Stomach (tissue), 8 donors: ENCODE measurements at regions not wholly inside any gene's neighbourhood (a gene's known extent, or its start where the extent isn't known, plus 50 kb on each side); places are given as distances from the start of the nearest gene placed in this dataset.

Experiments
- DNase-seq, 2 donors: peaks; one replicate each; pipeline versions ENCODE4 v3.0.0 to v3.0.0-alpha.2; 2013 to 2019
- H3K27ac ChIP-seq, 5 donors: fragments of 200-600 bp in 4 of 5; sonication (generic) in 4 of 5; one replicate each; pipeline ENCODE4 v1.5.1; 2013 to 2019; ENCODE audit warnings: mild to moderate bottlenecking in 1 of 5, moderate library complexity in 1 of 5
- H3K27me3 ChIP-seq, 3 donors: fragments of 200-600 bp; sonication (generic); one replicate each; pipeline ENCODE4 v1.5.1; 2017 to 2019; ENCODE audit warnings: mixed run types in 1 of 3
- H3K36me3 ChIP-seq, 4 donors: fragments of 200-600 bp; sonication (generic); 1 replicate in 3 of 4; 2 replicates in 1 of 4; pipeline ENCODE4 v1.5.1; 2016 to 2019
- H3K4me1 ChIP-seq, 4 donors: fragments of 200-600 bp; sonication (generic); one replicate each; pipeline ENCODE4 v1.5.1; 2016 to 2019
- H3K4me3 ChIP-seq, 4 donors: fragments of 200-600 bp; sonication (generic) in 3 of 4; one replicate each; pipeline ENCODE4 v1.5.1; 2016 to 2019; ENCODE audit warnings: mild to moderate bottlenecking in 1 of 4
- H3K9me3 ChIP-seq, 4 donors: fragments of 200-600 bp; sonication (generic); one replicate each; pipeline ENCODE4 v1.5.1; 2016 to 2019
- EP300 ChIP-seq: sonication (generic); formaldehyde crosslinking; IDR thresholded peaks from one replicate; pipeline ENCODE4 v1.6.1; 2017; ENCODE audit warnings: antibody characterized with exemption
- POLR2A ChIP-seq, 4 donors: fragments of 450-650 bp; IDR thresholded peaks; one replicate each; pipeline ENCODE4 v1.6.1; 2016; ENCODE audit warnings: antibody characterized with exemption in 4 of 4, control low read depth in 2 of 4, mild to moderate bottlenecking in 1 of 4, moderate library complexity in 1 of 4
- POLR2AphosphoS5 ChIP-seq, 3 donors: sonication (generic); formaldehyde crosslinking; IDR thresholded peaks; one replicate each; pipeline ENCODE4 v1.6.1; 2016; ENCODE audit warnings: antibody characterized with exemption in 3 of 3
- WGBS, 5 donors: extraction: QIAGEN DNeasy Blood & Tissue Kit in 3 of 5; methylation state at CpG; one replicate each; pipeline versions ENCODE4 v1.1.5 to v1.1.7; 2013 to 2018; 5-methylcytosine and 5-hydroxymethylcytosine counted together
- intact Hi-C: fragments of 100-400 bp; cut with DNase I; formaldehyde crosslinking; loops from one replicate; pipeline ENCODE4 v1.15.1; 2023; ENCODE audit warnings: low total_unique reads
- TF ChIP-seq, protein P1 (sequence below), 7 experiments: fragments of 450-650 bp in 4 of 7; fragments of 200-600 bp in 3 of 7; sonication (generic) in 3 of 7; IDR thresholded peaks; one replicate each; pipeline ENCODE4 v1.5.1; 2016 to 2019; ENCODE audit warnings: antibody characterized with exemption in 7 of 7, control low read depth in 2 of 7, mild to moderate bottlenecking in 1 of 7
- donor health status: healthy with polysubstance abuse.
- donor health status: Bipolar disorder and iron deficiency.
- donor health status: healthy.

DNA sequence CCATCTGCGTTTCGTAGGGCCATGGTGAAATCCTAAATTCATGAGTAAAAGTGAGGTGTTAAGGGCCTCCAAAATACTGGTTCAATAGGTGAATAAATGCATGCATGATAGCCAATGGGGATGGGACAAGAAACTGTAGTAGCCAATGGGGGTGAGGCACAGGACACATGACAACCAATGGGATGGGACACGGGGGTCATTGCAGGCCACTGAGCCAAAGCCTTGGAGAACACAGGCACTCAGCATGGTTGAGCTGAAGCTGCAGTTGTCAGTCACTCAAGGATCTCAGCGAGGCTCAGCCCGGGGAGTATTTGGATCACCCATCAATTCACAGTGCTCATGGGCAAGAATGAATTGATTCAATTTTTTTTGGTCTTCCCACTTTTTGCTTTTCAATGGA is 156.5 kb downstream of the ACTR3 start:
- TF ChIP-seq EP300 (no peak), POLR2A (IDR thresholded peaks at IDR 0.05) (no peak), POLR2AphosphoS5 (IDR thresholded peaks at IDR 0.05) (no peak)
- TF ChIP-seq, protein P1, sequence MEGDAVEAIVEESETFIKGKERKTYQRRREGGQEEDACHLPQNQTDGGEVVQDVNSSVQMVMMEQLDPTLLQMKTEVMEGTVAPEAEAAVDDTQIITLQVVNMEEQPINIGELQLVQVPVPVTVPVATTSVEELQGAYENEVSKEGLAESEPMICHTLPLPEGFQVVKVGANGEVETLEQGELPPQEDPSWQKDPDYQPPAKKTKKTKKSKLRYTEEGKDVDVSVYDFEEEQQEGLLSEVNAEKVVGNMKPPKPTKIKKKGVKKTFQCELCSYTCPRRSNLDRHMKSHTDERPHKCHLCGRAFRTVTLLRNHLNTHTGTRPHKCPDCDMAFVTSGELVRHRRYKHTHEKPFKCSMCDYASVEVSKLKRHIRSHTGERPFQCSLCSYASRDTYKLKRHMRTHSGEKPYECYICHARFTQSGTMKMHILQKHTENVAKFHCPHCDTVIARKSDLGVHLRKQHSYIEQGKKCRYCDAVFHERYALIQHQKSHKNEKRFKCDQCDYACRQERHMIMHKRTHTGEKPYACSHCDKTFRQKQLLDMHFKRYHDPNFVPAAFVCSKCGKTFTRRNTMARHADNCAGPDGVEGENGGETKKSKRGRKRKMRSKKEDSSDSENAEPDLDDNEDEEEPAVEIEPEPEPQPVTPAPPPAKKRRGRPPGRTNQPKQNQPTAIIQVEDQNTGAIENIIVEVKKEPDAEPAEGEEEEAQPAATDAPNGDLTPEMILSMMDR (IDR thresholded peaks at IDR 0.05) = no peak
- Histone ChIP-seq H3K4me3 (no peak overlapping the region), H3K36me3 (no peaks in the 10 kb centered on the region), H3K27ac (no peak overlapping the region), H3K9me3 (no peaks in the 10 kb centered on the region), H3K4me1 (no peaks in the 10 kb centered on the region), H3K27me3 (no peaks in the 10 kb centered on the region)
- DNase-seq = no peak
- WGBS, 5 donors = 78 to 87% (median 80%) methylated on average over 5 of the region's 5 CpGs
- intact Hi-C loops = no loop called here

DNA sequence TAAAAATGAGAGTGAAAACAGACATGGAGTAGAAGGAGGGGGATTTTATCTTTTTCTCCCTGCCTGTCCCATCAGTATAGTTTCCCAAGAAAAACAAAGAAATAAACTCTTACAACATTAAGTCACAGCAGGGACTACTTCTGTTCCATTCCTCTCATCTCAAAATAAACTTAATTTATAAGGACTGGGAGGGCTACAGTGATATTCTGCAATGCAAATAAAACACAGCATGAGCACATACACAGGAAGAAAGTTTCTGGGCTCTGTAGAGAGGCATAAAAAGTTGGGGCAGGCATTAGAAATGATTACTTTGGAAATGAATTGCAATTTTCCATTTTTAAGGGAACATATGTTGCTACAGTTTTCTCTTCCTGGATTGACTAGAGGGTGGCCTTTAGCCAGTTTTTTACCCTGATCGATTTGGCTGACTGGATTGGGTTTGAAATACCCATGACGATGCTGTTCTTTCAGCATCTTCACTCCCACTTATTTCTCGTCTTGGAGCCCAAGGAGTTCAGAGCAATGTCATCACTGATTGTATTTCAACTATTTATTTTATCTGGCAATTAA is 157.1 kb downstream of the ACTR3 start:
- H3K36me3 ChIP-seq = no peaks in the 10 kb centered on the region
- TF ChIP-seq POLR2A (IDR thresholded peaks at IDR 0.05) (no peak), EP300 (no peak), POLR2AphosphoS5 (IDR thresholded peaks at IDR 0.05) (no peak)
- TF ChIP-seq, protein P1 (IDR thresholded peaks at IDR 0.05) = no peak
- no peak overlapping the region for H3K27ac ChIP-seq
- no peak overlapping the region for H3K4me3 ChIP-seq
- H3K4me1 ChIP-seq = no peaks in the 10 kb centered on the region
- intact Hi-C loops = no loop called here
- H3K9me3 ChIP-seq = no peaks in the 10 kb centered on the region
- DNase-seq = no peak
- 68 to 88% (median 84%) methylated on average over 3 of the region's 3 CpGs for WGBS, 5 donors
- no peaks in the 10 kb centered on the region for H3K27me3 ChIP-seq

DNA sequence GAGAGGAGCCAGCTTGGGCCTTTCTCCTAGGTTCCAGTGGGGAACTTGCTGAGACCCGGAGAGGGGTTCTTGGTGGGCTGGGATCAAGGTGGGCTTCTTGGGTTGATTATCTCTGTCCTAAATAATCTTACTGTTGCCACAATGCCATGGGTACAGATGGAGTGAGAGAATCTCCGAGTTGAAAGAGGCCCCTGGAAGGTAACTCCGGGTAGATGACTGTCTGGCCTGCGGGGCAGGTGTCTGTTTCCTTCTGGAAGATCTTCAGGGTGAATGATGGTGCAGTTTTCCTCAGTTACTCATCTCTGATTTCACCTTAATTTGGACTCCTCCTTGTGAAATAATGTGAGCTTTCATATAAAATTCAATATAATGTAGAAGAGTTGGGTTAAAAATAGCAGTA is 159.4 kb downstream of the ACTR3 start:
- no peaks in the 10 kb centered on the region for H3K4me1 ChIP-seq
- TF ChIP-seq POLR2AphosphoS5 (IDR thresholded peaks at IDR 0.05) = no peak
- TF ChIP-seq, protein P1 (IDR thresholded peaks at IDR 0.05) = no peak
- TF ChIP-seq EP300 = no peak
- no peak for TF ChIP-seq POLR2A (IDR thresholded peaks at IDR 0.05)
- intact Hi-C loops = no loop called here
- no peak for DNase-seq
- no peaks in the 10 kb centered on the region for H3K9me3 ChIP-seq
- H3K27ac ChIP-seq = no peak overlapping the region
- no peaks in the 10 kb centered on the region for H3K27me3 ChIP-seq
- no peak overlapping the region for H3K4me3 ChIP-seq
- 67 to 75% (median 71%) methylated on average over 4 of the region's 4 CpGs for WGBS, 5 donors
- no peaks in the 10 kb centered on the region for H3K36me3 ChIP-seq

DNA sequence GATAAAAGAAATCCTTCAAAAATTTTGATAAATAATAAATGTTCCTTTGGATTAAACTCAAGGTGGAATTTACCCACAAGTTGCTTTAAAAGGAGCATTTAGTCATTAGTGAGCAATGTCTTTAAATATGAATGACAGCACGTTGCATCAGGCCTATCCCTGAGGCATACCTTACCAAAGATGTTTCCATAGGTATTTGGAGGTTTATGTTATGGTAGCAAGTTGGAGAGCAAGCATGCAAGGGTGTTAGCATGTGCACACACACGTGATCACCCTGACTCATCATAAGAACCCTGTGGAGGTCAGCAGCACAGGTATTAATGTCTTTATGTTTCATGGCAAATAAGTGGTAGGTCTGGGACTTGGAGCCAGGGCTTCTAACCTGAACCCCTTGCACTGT is 159.9 kb downstream of the ACTR3 start:
- DNase-seq = no peak
- TF ChIP-seq EP300 (no peak), POLR2AphosphoS5 (IDR thresholded peaks at IDR 0.05) (no peak), POLR2A (IDR thresholded peaks at IDR 0.05) (no peak)
- TF ChIP-seq, protein P1 (IDR thresholded peaks at IDR 0.05) = no peak
- H3K4me3 ChIP-seq = no peak overlapping the region
- H3K27ac ChIP-seq = no peak overlapping the region
- WGBS, 5 donors = 60 to 83% (median 73%) methylated on average over 2 of the region's 2 CpGs
- H3K36me3 ChIP-seq = no peaks in the 10 kb centered on the region
- no peaks in the 10 kb centered on the region for H3K9me3 ChIP-seq
- H3K27me3 ChIP-seq = no peaks in the 10 kb centered on the region
- intact Hi-C loops = no loop called here
- H3K4me1 ChIP-seq = no peaks in the 10 kb centered on the region
